ENCODE measurements at regions not wholly inside any gene's neighbourhood (a gene's known extent, or its start where the extent isn't known, plus 50 kb on each side); places are given as distances from the start of the nearest gene placed in this dataset.

- TF ChIP-seq POLR2A (IDR thresholded peaks at IDR 0.05) (no peak), CTCF (IDR thresholded peaks at IDR 0.05) (no peak)
Observed at GRCh38 chr4:37015391-37015790, 229.2 kb upstream of the NWD2 start.

All from sigmoid colon (tissue), 3 donors.